Hematopoietic multipotent progenitor cell treated with erythropoietin and hydrocortisone succinate and interleukin-3 and kit ligand, for 4 days (in vitro differentiated cells): ENCODE measurements at regions not wholly inside any gene's neighbourhood (a gene's known extent, or its start where the extent isn't known, plus 50 kb on each side); places are given as distances from the start of the nearest gene placed in this dataset.
A peak's percentile ranks its signal among the peaks of the same experiment; 100 is the strongest.

Experiments
- DNase-seq: peaks from one replicate; pipeline ENCODE4 v3.0.0-alpha.2; 2015

DNA sequence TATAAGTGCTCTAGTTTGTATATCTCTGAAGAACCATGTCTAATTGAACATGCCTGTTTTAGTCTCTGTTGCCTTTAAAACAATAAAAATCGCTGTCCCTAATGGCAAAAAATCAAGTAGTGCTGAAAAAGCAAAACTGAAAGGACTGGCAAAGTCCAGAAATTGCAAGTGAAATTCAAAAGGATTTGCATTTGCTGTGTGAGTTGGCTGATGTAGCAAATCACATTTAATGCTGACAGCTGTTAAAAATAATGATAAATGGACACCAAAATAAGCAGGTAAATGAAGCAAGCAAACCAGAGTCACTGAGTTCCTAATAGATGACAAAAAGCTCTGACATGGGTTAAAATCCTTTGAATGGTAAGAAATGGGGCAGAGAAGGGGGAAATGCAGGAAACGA is 874.1 kb downstream of the GRM8 start:
- DNase-seq = no peak

DNA sequence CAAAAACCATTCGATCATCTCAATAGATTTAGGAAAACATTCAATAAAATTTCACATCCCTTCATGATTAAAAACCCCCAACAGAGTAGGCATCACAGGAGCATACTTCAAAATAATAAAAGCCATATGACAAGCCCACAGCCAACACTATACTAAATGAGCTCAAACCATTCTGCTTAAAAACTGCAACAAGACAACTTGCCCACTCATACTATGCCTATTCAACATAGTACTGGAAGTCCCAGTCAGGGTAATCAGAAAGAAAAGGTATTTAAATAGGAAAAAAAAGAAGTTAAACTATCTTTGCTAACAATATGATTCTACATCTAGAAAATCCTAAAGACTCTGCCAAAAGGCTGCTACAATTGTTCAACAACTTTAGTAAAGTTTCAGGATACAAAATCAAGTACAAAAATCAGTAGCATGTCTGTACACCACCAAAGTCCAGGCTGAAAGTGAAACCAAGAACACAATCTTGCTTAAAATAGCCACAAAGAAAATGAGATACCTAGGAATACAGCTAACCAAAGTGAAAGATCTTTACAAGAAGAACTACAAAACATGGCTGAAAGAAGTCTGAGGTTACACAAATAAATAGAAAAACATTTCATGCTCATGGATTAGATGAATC is 882.6 kb downstream of the GRM8 start:
- no peak for DNase-seq

DNA sequence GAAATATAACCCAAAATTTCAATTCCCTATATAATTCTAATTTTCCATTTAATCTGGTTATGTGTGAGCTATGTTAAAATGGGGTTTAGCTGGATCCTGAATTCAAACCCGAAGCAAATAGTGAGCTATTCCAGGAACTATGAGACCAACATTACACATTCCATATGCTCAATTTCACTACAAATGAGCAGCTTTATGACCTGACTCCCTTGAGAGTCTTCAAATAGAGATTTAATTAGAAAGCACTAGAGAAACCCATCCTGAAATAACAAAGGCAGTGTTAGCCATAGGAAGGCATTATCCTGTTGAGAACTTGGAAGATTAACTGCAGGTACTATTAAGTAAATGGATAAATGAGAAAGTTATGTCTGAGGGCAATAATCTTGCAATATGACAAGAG is 890.0 kb downstream of the GRM8 start:
- no peak for DNase-seq

DNA sequence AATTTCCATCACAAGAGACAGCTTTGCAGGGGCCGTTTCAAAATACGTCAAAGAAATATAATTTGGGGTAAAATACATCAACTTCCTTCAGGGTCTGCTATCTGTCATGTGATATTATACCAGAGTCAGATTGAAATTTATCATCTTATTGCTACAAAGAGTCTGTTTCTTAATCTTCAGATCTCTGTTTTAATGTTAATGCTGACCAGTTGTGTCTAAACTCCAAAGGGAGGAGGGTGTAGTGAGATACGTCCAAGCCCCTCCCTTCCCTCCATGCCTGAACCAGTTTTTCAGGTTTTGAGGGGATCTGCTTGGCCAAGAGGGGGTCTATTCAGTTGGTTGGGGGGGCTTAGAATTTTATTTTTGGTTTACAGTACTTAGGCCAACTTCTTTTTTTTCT is 891.6 kb downstream of the GRM8 start:
- DNase-seq = no peak

- DNase-seq = no peak
These were observed 912.9 kb downstream of the GRM8 start for GRCh38 chr7:126339813-126340212.

DNA sequence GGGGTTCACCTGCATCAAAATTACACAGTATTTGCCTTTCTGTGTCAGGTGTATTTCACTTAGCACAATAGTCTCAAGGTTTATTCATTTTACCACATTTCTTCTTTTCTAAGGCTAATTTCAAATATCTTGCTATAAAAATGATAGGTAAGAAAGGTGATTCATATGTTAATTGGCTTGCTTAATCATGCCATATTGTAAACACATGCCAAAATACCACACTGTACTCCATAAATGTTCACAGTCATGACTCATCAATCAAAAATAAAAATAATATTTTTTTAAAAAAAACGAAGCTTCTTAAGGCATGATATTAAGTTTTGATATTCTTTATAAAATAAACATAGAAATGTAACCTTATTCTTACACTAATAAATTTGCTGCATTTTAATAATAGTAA is 947.1 kb downstream of the GRM8 start:
- no peak for DNase-seq

GRCh38 chr7:126303926-126304325 is 948.8 kb downstream of the GRM8 start:
- DNase-seq = no peak

GRCh38 chr7:126302639-126303038 is 950.1 kb downstream of the GRM8 start:
- peak; percentile 1 for DNase-seq

GRCh38 chr7:126286317-126286716 is 966.4 kb downstream of the GRM8 start:
- DNase-seq = no peak

DNA sequence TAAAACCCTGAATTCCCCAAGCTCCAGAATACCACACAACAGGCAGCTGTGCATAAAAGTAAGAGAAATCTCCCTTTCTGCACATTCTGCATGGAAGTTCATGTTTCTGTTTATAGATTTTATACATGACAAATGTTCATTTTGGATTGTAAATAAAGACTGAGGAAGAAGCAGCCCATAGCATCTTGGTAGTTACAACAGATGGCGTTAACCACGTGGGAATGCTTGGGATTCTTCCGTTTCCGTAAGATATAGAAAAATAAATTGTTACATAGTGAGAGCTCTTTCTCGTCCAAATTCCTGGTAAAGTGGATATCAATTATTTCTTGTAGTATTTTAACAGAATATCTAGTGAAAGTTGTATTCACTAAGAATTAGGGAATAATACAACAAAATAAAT is 1016.5 kb downstream of the GRM8 start:
- no peak for DNase-seq

DNA sequence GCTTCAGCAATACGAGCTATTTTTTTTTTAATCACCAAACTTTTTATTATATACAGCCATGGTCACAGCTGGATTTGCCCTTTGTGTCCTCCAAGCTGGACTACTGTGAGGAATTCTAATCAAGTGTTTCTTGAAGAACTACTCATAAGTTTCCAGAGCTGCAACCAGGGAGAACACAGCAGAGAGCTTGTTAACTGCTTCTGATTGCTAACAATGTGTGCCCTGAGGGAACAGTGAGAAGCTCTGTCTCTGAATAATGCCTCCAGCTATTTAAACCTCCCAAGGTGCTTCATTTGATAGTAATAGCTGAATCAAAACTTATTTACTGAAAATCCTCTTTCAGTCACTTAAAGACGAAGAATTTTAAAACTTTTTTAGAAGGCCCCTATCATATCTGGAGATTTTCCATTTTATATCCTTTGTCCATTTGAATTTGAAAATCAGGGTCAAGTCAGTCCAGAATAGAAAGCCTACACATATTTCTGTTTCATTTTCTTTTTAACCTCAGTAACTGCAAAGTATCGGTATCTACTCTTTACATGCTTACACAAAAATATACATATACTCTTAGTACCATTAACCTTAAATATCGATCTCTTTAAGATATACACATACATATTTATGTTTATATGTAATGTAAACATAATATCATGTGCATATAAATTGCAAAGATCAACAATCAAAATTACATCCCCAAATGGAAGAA is 1024.2 kb downstream of the GRM8 start:
- no peak for DNase-seq

- DNase-seq = no peak
These were observed 1025.1 kb downstream of the GRM8 start for GRCh38 chr7:126227643-126228042.

- DNase-seq = no peak
These were observed 1025.7 kb downstream of the GRM8 start for GRCh38 chr7:126227055-126227454.

- DNase-seq = no peak
These were observed 1029.0 kb downstream of the GRM8 start for GRCh38 chr7:126223729-126224128.

GRCh38 chr7:126222782-126223181 is 1030.0 kb downstream of the GRM8 start:
- DNase-seq = no peak

GRCh38 chr7:126215785-126216184 is 1037.0 kb downstream of the GRM8 start:
- no peak for DNase-seq

GRCh38 chr7:126213876-126214275 is 1038.9 kb downstream of the GRM8 start:
- DNase-seq = no peak

- no peak for DNase-seq
These were observed 1040.9 kb downstream of the GRM8 start for GRCh38 chr7:126211875-126212274.

DNA sequence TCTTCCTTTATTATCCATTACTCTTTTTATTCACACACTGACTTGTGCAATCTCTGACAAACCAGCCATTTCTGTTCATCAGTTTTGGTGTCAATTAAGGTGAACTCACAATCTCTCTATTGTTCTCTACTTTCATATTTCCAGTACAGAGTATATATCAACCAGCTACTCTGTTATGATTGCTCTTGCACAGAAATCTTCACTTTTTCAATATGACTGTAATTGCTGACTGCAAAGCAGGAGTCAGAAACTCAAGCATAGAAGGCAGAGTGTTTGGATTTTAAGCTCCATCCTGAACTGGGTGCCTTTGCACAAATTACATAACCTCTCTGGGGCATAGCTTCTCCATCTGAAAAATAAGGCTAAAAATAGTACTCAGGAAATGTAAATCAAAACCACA is 1042.0 kb downstream of the GRM8 start:
- DNase-seq = no peak

GRCh38 chr7:126203185-126203584 is 1049.6 kb downstream of the GRM8 start:
- DNase-seq = no peak

- no peak for DNase-seq
These were observed 1050.6 kb downstream of the GRM8 start for GRCh38 chr7:126202177-126202576.

GRCh38 chr7:126185959-126186580 is 1066.7 kb downstream of the GRM8 start:
- no peak for DNase-seq

GRCh38 chr7:126179916-126180315 is 1072.8 kb downstream of the GRM8 start:
- DNase-seq = no peak

- DNase-seq = no peak
These were observed 1073.9 kb downstream of the GRM8 start for GRCh38 chr7:126178865-126179264.

DNA sequence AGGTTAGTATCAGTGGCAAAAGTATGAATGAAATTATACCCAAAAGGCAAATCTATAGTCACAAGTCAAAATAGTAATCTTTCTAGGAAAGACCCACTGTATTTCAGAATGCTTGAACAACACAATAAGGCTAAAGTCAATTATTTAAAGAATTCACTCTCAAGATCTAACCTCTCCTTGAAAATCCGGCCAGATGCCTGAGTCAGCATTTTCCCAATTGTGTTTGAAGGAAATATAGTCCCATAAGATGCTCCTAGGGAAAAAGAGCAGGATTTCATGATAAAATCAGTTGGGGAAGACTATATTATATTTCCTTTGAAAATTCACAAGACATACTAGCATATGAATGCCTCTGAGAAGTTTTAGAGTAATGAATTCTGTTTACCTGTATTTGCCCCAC is 1075.0 kb downstream of the GRM8 start:
- no peak for DNase-seq
